OCI-LY1 (cell line): ENCODE measurements at regions not wholly inside any gene's neighbourhood (a gene's known extent, or its start where the extent isn't known, plus 50 kb on each side); places are given as distances from the start of the nearest gene placed in this dataset.

ENCODE experiments used
- CTCF ChIP-seq: fragments of 200-600 bp; sonication (generic), shearing (Covaris generic); IDR thresholded peaks from 2 replicates; pipeline ENCODE4 v1.5.1; 2017; ENCODE audit warnings: mild to moderate bottlenecking, antibody characterized with exemption, low read length, moderate library complexity, mixed read lengths
- EZH2 ChIP-seq: fragments of 200-600 bp; sonication (generic), shearing (Covaris generic); IDR thresholded peaks from 2 replicates; pipeline ENCODE4 v1.8.0; 2017; ENCODE audit warnings: borderline replicate concordance, mixed run types, mild to moderate bottlenecking, antibody characterized with exemption, low read length, moderate library complexity, mixed read lengths

- TF ChIP-seq CTCF (no peak), EZH2 (no peak)
Observed at GRCh38 chr1:30447701-30448100, 275.7 kb downstream of the MATN1 start.
